NT2/D1 (cell line): ENCODE measurements at regions not wholly inside any gene's neighbourhood (a gene's known extent, or its start where the extent isn't known, plus 50 kb on each side); places are given as distances from the start of the nearest gene placed in this dataset.

Source experiments
- DNase-seq: peaks from one replicate; pipeline ENCODE4 v3.0.0-alpha.2; 2011; ENCODE audit warnings: low read depth, low spot score
- H3K27me3 ChIP-seq: 2 replicates; pipeline ENCODE4 v1.6.0; 2011; ENCODE audit warnings: mild to moderate bottlenecking; ENCODE audit not compliant: insufficient read length, insufficient read depth
- H3K36me3 ChIP-seq: 2 replicates; pipeline ENCODE4 v1.6.1; 2011; ENCODE audit warnings: mild to moderate bottlenecking, low read length, mixed read lengths; ENCODE audit not compliant: insufficient read depth, insufficient read length
- H3K4me1 ChIP-seq: 2 replicates; pipeline ENCODE4 v1.5.1; 2011; ENCODE audit not compliant: insufficient read depth, insufficient read length
- H3K4me3 ChIP-seq: 2 replicates; pipeline ENCODE4 v1.5.1; 2011; ENCODE audit warnings: low read depth; ENCODE audit not compliant: insufficient read length
- H3K9ac ChIP-seq: 2 replicates; pipeline ENCODE4 v1.6.0; 2011; ENCODE audit warnings: low read depth; ENCODE audit not compliant: insufficient read length
- H3K9me3 ChIP-seq: 2 replicates; pipeline ENCODE4 v1.5.1; 2011; ENCODE audit warnings: mild to moderate bottlenecking, low read length; ENCODE audit not compliant: insufficient read depth
- SUZ12 ChIP-seq: IDR thresholded peaks from 2 replicates; pipeline ENCODE4 v1.6.1; 2011; ENCODE audit not compliant: insufficient read length, insufficient read depth; ENCODE audit errors: extremely low read depth

- no peaks in the 10 kb centered on the region for H3K4me1 ChIP-seq
- no peaks in the 10 kb centered on the region for H3K27me3 ChIP-seq
- H3K9me3 ChIP-seq, result no peaks in the 10 kb centered on the region; the same call in 1 of the 2 replicates
- no peak for TF ChIP-seq SUZ12
- H3K36me3 ChIP-seq, result no peaks in the 10 kb centered on the region
- H3K4me3 ChIP-seq, result no peak overlapping the region
- DNase-seq, result no peak
- H3K9ac ChIP-seq, result no peak overlapping the region
Measured at GRCh38 chr4:46645126-46645525, 255.2 kb upstream of the GABRA2 start.
